ENCODE measurements at regions not wholly inside any gene's neighbourhood (a gene's known extent, or its start where the extent isn't known, plus 50 kb on each side); places are given as distances from the start of the nearest gene placed in this dataset.

DNA sequence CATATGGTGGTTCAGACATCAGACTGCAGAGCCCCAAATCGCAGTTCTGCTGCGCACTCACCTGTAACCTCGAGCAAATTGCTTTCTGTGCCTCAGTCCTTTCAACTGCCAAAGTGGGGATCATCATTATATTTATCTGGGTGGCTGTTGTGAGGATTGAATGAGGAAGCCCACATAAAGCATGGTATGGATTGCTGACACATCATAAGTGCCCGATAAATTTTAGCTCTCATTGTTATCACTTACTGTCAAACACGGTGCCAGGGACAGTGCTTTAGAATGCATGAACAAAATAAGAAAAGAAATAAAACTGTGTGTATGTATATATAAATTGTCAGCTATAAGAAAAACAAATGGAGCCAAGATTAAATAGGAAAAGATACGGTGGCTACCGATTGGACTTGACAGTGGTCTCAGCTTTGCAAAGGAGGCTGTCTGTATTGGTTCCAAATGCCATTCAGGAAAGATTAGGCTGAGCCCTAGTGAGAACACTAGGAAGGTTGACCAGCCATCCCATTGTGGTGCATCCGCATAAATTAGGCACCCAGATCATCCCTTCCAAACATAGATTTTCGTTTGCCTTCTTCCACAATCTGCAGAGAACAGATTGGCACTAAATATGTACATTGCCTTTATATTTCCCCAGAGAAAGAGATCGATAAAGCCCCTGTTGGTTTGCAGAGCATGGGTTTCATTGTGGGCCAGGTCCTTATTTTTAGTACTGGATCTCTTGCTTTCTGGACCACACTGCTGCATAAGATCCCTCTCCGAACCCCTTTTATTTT, 91.8 kb upstream of the KAZN start:
- Histone ChIP-seq H4K20me1 (replicated peaks; ENCODE audit: control insufficient read depth, extremely low read depth, insufficient read depth, low read length) (no peaks in the 10 kb centered on the region), H2AFZ (ENCODE audit: low read depth, low read length) (no peak overlapping the region), H3K4me1 (ENCODE audit: control insufficient read depth, extremely low read depth, insufficient read depth, low read length) (no peaks in the 10 kb centered on the region), H3K27ac (ENCODE audit: insufficient read depth, low read depth, low read length) (no peak overlapping the region), H3K4me3 (replicated peaks in 1 of 3; ENCODE audit: insufficient read depth in 1 of 3, low read depth in 1 of 3, low read length in 3 of 3) (no peak overlapping the region), H3K9ac (replicated peaks; ENCODE audit: extremely low read depth, insufficient read depth, low read length) (no peak overlapping the region), H3K36me3 (ENCODE audit: control insufficient read depth in 2 of 2, extremely low read depth in 1 of 2, insufficient read depth in 2 of 2, low read length in 2 of 2) (no peaks in the 10 kb centered on the region), H3K4me2 (ENCODE audit: insufficient read depth, low read length) (no peak overlapping the region), H3K27me3 (ENCODE audit: control insufficient read depth in 2 of 2, insufficient read depth in 2 of 2, low read length in 2 of 2) (no peaks in the 10 kb centered on the region), H3K79me2 (ENCODE audit: control insufficient read depth, insufficient read depth, low read length) (no peaks in the 10 kb centered on the region), H3K9me1 (replicated peaks; ENCODE audit: control insufficient read depth, extremely low read depth, insufficient read depth, low read length) (no peaks in the 10 kb centered on the region), H3K9me3 (replicated peaks; ENCODE audit: control insufficient read depth, insufficient read depth, low read length) (peaks cover 5% of the 10 kb centered on the region)
- CTCF ChIA-PET = no interaction called here
- intact Hi-C loops (cut with micrococcal nuclease) (no loop called here), dilution Hi-C loops (cut with MboI; ENCODE audit: extremely low pct_ligation_motif_present, low sequenced_read_pairs) (no loop called here)
- TF ChIP-seq GATA2 (IDR thresholded peaks at IDR 0.05; ENCODE audit: insufficient read depth, insufficient read length, low read depth, low read length) = no peak
- TF ChIP-seq, protein P1, sequence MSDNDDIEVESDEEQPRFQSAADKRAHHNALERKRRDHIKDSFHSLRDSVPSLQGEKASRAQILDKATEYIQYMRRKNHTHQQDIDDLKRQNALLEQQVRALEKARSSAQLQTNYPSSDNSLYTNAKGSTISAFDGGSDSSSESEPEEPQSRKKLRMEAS (IDR thresholded peaks at IDR 0.05; ENCODE audit: insufficient read depth, insufficient read length) = no peak
- TF ChIP-seq POLR2A (IDR thresholded peaks at IDR 0.05; ENCODE audit: low read depth, low read length) = no peak
- TF ChIP-seq, protein P2, sequence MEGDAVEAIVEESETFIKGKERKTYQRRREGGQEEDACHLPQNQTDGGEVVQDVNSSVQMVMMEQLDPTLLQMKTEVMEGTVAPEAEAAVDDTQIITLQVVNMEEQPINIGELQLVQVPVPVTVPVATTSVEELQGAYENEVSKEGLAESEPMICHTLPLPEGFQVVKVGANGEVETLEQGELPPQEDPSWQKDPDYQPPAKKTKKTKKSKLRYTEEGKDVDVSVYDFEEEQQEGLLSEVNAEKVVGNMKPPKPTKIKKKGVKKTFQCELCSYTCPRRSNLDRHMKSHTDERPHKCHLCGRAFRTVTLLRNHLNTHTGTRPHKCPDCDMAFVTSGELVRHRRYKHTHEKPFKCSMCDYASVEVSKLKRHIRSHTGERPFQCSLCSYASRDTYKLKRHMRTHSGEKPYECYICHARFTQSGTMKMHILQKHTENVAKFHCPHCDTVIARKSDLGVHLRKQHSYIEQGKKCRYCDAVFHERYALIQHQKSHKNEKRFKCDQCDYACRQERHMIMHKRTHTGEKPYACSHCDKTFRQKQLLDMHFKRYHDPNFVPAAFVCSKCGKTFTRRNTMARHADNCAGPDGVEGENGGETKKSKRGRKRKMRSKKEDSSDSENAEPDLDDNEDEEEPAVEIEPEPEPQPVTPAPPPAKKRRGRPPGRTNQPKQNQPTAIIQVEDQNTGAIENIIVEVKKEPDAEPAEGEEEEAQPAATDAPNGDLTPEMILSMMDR (IDR thresholded peaks at IDR 0.05; ENCODE audit: extremely low read depth in 1 of 2, insufficient read depth in 1 of 2, low read depth in 1 of 2, low read length in 2 of 2) = no peak
- no peak for TF ChIP-seq POLR2AphosphoS5 (IDR thresholded peaks at IDR 0.05; ENCODE audit: insufficient read depth, low read depth, low read length)
- TF ChIP-seq MYC (IDR thresholded peaks at IDR 0.05; ENCODE audit: low read depth, low read length) = no peak
- TF ChIP-seq JUN (IDR thresholded peaks at IDR 0.05; ENCODE audit: borderline replicate concordance, insufficient read depth, insufficient read length, low read depth) = no peak
- POLR2A ChIA-PET = no interaction called here
- FAIRE-seq = no peak
- no peak for DNase-seq (ENCODE audit: low read depth, low spot score)
- no TSS peak for BruUV-seq (replicated peaks)
